HUES64 (cell line): ENCODE measurements at regions not wholly inside any gene's neighbourhood (a gene's known extent, or its start where the extent isn't known, plus 50 kb on each side); places are given as distances from the start of the nearest gene placed in this dataset.

Experiments
- H3K27ac ChIP-seq: 2 replicates; pipeline ENCODE4 v1.7.0; 2013; ENCODE audit warnings: low read depth, low read length, inconsistent platforms
- H3K27me3 ChIP-seq: 2 replicates; pipeline ENCODE4 v1.6.1; 2013; ENCODE audit warnings: mild to moderate bottlenecking, low read length; ENCODE audit not compliant: insufficient read depth
- H3K36me3 ChIP-seq: 2 replicates; pipeline ENCODE4 v1.6.1; 2013; ENCODE audit warnings: mild to moderate bottlenecking, low read length; ENCODE audit not compliant: insufficient read depth
- H3K4me1 ChIP-seq: 2 replicates; pipeline ENCODE4 v1.6.1; 2013; ENCODE audit warnings: mild to moderate bottlenecking, low read length, moderate library complexity; ENCODE audit not compliant: insufficient read depth
- H3K4me3 ChIP-seq: 2 replicates; pipeline ENCODE4 v1.5.1; 2013; ENCODE audit warnings: mild to moderate bottlenecking, low read length, moderate library complexity
- H3K9ac ChIP-seq: 2 replicates; pipeline ENCODE4 v1.6.1; 2013; ENCODE audit warnings: mild to moderate bottlenecking, low read depth, low read length
- H3K9me3 ChIP-seq: 2 replicates; pipeline ENCODE4 v1.6.1; 2013; ENCODE audit warnings: low read depth, low read length; ENCODE audit not compliant: insufficient read depth
- WGBS: fragments of 150-250, 120-280 bp; methylation state at CpG from one replicate; pipeline ENCODE4 v1.1.7; 2013; ENCODE audit warnings: missing lambda C conversion rate; 5-methylcytosine and 5-hydroxymethylcytosine counted together

DNA sequence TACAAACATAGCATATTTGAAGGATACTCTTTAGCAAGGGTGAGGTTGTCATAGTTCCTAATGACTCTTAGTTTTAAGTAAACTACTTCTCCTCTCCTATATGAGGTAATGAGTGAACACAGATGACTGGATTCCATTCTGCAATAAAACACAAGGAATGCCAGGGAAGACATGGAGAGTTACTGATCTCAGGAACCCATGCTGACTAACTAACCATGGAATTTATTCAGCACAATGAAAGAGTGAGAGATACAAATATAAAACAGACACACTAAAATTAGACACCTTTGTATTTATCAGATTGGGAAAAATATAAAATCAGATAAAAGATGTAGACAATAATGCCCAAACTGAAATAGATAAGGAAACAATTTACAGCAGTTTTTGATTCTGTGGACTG lies 1525.9 kb upstream of the SLC10A2 start:
- Histone ChIP-seq H3K27me3 (no peaks in the 10 kb centered on the region), H3K9ac (no peak overlapping the region), H3K4me1 (no peaks in the 10 kb centered on the region), H3K27ac (no peak overlapping the region), H3K36me3 (no peaks in the 10 kb centered on the region), H3K9me3 (no peaks in the 10 kb centered on the region), H3K4me3 (no peak overlapping the region)

DNA sequence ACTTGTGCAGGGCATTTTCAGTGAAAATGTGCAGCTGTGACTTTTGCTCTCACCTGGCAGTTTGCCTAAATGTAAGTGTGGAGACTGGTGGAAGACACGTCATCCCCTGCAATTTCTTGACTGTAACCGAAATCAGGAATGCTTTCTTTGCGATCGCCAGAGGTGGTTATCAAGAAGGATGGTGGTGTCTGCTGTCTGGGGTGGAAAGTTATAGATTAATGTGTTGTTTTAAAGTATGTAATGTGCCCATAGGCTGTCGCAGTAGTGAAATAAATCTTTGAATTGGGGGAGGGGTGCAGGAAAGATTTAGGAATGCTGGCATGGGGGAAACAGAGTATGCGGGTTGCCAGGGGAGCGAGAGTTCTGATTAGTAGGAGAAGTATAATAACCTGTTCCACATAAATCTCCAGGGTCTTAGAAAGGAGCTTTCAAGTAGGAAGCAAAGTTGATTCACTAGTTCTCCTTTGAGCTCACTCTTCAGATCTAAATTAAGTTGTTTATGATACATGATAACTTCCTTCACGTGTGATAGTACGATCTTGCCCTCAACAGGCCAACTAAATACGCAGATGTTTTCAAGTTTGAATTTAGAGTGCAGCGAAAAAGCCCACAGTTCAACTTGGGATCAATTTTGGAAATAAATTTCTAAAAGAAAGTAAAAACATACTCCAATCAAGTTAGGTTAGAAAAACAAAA lies 1520.0 kb upstream of the SLC10A2 start:
- Histone ChIP-seq H3K27me3 (no peaks in the 10 kb centered on the region), H3K9me3 (no peaks in the 10 kb centered on the region), H3K4me3 (no peak overlapping the region), H3K27ac (no peak overlapping the region), H3K36me3 (no peaks in the 10 kb centered on the region), H3K4me1 (no peaks in the 10 kb centered on the region), H3K9ac (no peak overlapping the region)
- WGBS = 90% methylated on average over 8 of the region's 11 CpGs

DNA sequence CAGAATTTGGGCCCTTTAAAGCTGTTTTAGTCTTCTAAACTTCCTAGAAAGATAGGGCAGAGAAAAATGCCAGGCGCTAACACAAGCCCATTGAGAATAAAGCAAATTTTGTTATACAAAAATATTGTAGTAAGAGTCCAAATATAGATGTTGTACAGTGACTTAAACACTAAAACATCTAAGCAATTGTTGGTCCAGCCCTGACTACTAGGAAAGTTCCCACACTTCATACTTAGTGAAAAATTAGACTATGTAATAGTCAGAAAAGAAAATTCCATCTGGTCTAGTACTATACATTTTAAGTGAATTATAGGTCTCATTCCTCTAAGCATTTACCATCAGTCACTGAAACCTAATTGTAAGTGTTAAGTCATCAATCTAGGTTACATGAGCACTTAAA lies 1518.3 kb upstream of the SLC10A2 start:
- H3K27me3 ChIP-seq = no peaks in the 10 kb centered on the region
- no peak overlapping the region for H3K4me3 ChIP-seq
- no CpG with 5 or more reads among the region's 1 CpG for WGBS
- no peaks in the 10 kb centered on the region for H3K9me3 ChIP-seq
- no peak overlapping the region for H3K9ac ChIP-seq
- no peaks in the 10 kb centered on the region for H3K36me3 ChIP-seq
- no peak overlapping the region for H3K27ac ChIP-seq
- H3K4me1 ChIP-seq = no peaks in the 10 kb centered on the region

DNA sequence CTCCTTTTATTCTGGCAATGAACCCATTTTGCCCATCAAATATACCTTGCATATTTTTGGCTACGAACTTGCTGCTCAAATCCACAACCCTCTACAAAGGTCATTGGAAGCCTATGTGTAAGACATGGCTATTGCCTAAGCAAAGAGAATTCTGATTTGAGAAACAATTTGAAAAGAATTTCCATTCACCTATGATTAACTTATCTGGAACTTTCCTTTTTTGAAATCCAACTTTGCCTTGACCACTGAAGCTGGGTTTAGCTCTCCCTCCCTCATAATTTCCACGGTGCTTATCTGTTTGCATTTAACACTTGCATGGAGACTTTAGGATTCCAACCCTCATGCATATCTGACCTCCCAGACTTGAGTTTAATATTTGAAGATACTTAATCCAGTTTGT lies 1514.7 kb upstream of the SLC10A2 start:
- WGBS = 98% methylated on average over 2 of the region's 2 CpGs
- no peak overlapping the region for H3K27ac ChIP-seq
- no peak overlapping the region for H3K4me3 ChIP-seq
- H3K36me3 ChIP-seq = no peaks in the 10 kb centered on the region
- H3K9ac ChIP-seq = no peak overlapping the region
- no peaks in the 10 kb centered on the region for H3K27me3 ChIP-seq
- no peaks in the 10 kb centered on the region for H3K9me3 ChIP-seq
- no peaks in the 10 kb centered on the region for H3K4me1 ChIP-seq

DNA sequence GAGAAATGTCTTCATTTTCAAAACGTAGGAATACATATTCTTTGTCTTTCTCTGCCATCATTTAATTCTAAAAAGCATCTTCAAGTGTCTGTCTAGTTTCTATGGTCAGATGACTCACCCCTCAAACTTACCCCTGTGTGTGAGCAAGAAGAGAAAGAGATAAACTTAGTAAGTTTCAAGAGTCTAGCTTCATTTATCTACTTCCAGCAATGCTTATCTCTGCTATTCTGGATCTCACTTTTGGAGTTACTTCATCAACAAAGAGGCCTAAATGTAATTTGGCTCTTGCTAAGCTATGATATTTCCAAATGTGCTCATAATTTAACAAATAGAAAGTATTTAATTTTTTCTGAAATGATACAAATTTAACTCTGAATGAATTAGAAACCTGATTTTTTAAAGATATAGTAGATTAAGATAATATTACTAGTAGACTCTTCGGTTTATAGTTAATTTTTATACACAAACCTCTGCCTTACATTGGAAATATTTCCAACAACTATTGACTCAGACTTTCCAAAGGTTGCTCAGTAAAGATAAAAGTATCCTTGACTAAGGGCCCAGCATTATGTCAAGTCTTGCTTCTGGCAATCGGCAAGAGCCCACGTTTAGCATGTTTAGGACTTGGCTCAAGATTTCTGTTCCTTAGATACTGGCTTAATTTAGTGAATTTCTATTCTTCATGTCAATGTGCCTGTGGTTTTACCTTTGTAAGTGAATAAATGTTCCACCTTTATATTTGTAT lies 1511.0 kb upstream of the SLC10A2 start:
- Histone ChIP-seq H3K27me3 (no peaks in the 10 kb centered on the region), H3K9me3 (no peaks in the 10 kb centered on the region), H3K36me3 (no peaks in the 10 kb centered on the region), H3K9ac (no peak overlapping the region), H3K27ac (no peak overlapping the region), H3K4me1 (no peaks in the 10 kb centered on the region), H3K4me3 (no peak overlapping the region)
- over 99% methylated on average over 4 of the region's 4 CpGs for WGBS

DNA sequence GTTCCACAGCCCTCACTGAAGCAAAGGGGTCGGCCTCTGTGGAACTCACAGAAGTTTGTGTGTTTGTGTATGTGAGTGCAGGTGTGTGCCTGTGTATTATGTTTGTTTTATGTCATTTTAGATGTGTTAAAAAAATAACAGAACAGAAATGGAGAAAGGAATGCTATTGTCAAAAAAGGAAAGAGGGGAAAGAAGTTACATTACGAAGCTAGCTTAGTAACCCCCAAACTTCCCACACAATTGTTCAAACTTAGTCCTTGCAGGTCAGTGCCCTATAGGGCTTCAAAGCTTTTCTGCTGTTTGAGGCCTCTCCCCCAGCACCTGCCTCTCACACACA lies 1505.6 kb upstream of the SLC10A2 start:
- no peaks in the 10 kb centered on the region for H3K27me3 ChIP-seq
- no peaks in the 10 kb centered on the region for H3K36me3 ChIP-seq
- no peaks in the 10 kb centered on the region for H3K9me3 ChIP-seq
- H3K4me3 ChIP-seq = no peak overlapping the region
- 83% methylated on average over 2 of the region's 2 CpGs for WGBS
- no peak overlapping the region for H3K9ac ChIP-seq
- H3K27ac ChIP-seq = no peak overlapping the region
- H3K4me1 ChIP-seq = no peaks in the 10 kb centered on the region; the same call in 1 of the 2 replicates

DNA sequence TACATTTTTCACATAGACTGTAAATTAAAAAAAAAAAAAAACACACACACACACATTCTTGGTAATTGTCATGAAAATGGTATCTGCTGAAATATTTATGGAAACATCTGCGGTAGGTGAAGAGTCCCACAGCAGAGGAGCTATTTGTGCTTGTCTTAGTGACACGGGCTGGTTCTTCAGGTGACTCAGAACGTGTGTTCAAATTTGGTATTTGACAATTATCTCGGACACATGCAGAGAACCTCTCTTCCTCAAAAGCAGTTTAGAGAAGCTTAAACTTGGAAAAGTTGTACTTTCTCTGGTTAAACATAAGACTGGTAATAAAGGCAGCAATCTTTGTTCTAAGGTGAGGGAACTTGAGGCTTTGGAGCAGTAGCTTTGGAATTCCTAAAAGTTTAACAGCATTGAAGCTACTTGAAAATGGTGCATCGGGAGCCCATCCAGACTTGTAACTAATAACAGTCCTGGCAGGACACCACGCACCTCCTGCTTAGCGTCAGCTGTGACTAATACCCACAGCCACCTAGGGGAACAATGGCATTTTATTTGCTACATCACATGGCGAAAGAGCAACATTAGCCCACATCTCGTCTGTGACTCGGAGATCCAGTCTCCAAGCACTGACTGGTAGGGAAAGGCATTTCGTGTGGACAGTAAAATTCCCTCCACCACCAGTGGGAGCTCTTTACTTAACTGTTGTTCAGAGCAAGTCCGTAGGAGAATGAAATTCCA lies 1505.1 kb upstream of the SLC10A2 start:
- Histone ChIP-seq H3K4me3 (no peak overlapping the region), H3K4me1 (no peaks in the 10 kb centered on the region; the same call in 1 of the 2 replicates), H3K27ac (no peak overlapping the region), H3K9ac (no peak overlapping the region), H3K9me3 (no peaks in the 10 kb centered on the region), H3K36me3 (no peaks in the 10 kb centered on the region), H3K27me3 (no peaks in the 10 kb centered on the region)
- 63% methylated on average over 12 of the region's 12 CpGs for WGBS

DNA sequence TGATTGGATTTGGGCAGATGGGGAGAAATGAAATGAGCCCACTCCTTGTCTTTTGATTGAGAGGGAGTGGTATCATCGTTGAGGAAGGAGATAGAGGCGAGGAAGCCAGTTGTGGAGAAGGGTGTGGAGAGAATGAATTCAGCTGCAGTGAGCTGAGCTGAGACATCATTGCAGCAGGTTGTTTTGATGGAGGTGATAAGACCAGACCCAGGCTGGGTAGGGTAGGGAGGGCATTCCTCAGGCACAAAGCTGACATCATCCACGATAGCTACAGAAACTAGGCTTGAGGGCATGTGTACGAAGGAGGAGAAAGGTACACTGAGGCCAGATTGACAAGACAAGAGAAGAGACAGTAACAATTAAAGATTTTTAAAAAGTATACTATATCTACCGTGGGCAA lies 1500.9 kb upstream of the SLC10A2 start:
- Histone ChIP-seq H3K4me1 (no peaks in the 10 kb centered on the region; the same call in 1 of the 2 replicates), H3K9ac (no peak overlapping the region), H3K36me3 (no peaks in the 10 kb centered on the region), H3K4me3 (no peak overlapping the region), H3K27ac (no peak overlapping the region), H3K27me3 (no peaks in the 10 kb centered on the region), H3K9me3 (no peaks in the 10 kb centered on the region)
- 94% methylated on average over 4 of the region's 5 CpGs for WGBS

DNA sequence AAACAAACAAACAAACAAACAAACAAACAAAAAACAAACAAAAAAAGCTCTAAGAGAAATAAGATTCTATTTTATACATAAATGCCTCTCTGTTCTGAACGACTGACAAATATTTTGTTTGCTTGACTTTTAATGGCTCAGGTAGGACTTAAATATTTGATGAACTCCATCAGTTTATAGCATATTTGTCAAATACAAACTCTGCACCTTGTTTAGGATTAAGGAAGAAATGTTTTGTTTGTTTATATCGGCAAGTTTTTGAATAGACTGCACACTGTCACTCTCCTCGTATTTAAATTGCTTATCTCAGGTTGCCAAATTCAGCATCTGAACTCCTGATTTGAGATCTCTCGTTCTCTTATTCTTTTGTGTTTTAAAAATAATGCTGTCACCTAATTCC lies 1499.7 kb upstream of the SLC10A2 start:
- H3K4me3 ChIP-seq = no peak overlapping the region
- no peak overlapping the region for H3K27ac ChIP-seq
- no peaks in the 10 kb centered on the region for H3K36me3 ChIP-seq
- no peaks in the 10 kb centered on the region for H3K4me1 ChIP-seq
- no peak overlapping the region for H3K9ac ChIP-seq
- no peaks in the 10 kb centered on the region for H3K27me3 ChIP-seq
- H3K9me3 ChIP-seq = no peaks in the 10 kb centered on the region
- 81% methylated on average over 2 of the region's 4 CpGs for WGBS

DNA sequence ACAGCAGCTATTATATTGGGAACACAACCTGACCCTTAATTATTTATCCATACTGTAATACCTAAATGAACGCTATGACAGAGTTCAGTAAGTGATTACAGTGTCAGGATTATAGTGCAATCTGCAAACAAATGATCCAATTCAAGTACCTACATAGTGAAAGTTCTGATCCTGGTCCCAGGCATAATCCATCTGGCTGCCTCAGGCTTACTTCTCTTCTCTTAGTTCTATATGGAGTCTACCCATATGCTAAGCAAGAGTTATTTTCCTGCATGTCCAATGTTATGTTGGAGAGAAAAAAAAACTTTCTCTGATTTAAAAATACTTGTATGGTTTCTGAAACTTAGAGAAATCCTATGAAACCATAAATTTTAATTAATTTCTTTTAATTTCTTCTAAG lies 1487.7 kb upstream of the SLC10A2 start:
- Histone ChIP-seq H3K4me3 (no peak overlapping the region), H3K36me3 (no peaks in the 10 kb centered on the region), H3K4me1 (no peaks in the 10 kb centered on the region), H3K9ac (no peak overlapping the region), H3K9me3 (no peaks in the 10 kb centered on the region), H3K27me3 (no peaks in the 10 kb centered on the region), H3K27ac (no peak overlapping the region)
- 86% methylated on average over 1 of the region's 1 CpG for whole genome bisulfite sequencing

DNA sequence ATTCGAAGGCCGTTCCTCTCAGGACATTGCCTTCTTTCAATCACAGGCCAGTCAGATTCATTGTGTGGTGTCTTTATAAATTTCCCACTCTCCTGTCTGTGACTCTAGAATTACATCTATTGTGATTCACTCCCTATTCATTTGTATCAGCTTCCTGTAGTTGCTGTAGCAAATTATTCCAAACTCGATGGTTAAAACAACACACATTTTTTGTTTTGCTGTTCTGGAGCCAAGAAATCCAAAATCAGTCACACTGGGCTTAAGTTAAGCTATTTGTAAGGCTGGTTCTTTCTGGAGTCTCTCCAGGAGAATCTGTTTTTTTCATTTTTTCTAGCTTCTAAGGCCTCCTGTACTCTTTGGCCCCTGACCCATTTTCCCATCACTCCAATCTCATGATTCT lies 1487.0 kb upstream of the SLC10A2 start:
- no peak overlapping the region for H3K9ac ChIP-seq
- H3K27ac ChIP-seq = no peak overlapping the region
- H3K4me1 ChIP-seq = no peaks in the 10 kb centered on the region
- WGBS = 98% methylated on average over 2 of the region's 3 CpGs
- H3K9me3 ChIP-seq = no peaks in the 10 kb centered on the region
- H3K36me3 ChIP-seq = no peaks in the 10 kb centered on the region
- no peak overlapping the region for H3K4me3 ChIP-seq
- H3K27me3 ChIP-seq = no peaks in the 10 kb centered on the region
